Spleen (tissue), 11 donors: ENCODE measurements at regions not wholly inside any gene's neighbourhood (a gene's known extent, or its start where the extent isn't known, plus 50 kb on each side); places are given as distances from the start of the nearest gene placed in this dataset.

Experiments used
- DNase-seq: peaks from one replicate; pipeline ENCODE4 v3.0.0-alpha.2; 2020
- H3K27ac ChIP-seq, 8 donors: fragments of 200-600 bp; sonication (generic) in 7 of 8; 1 replicate in 4 of 8; 2 replicates in 4 of 8; pipeline versions ENCODE4 v1.5.0 to v1.8.0; 2016 to 2021; ENCODE audit warnings: inconsistent platforms in 4 of 8, mild to moderate bottlenecking in 4 of 8, moderate library complexity in 1 of 8
- H3K27me3 ChIP-seq, 7 donors: fragments of 200-600 bp; sonication (generic) in 6 of 7; replicated peaks in 1 of 7; 1 replicate in 4 of 7; 2 replicates in 3 of 7; pipeline versions ENCODE4 v1.5.0 to v1.8.0; 2016 to 2021; ENCODE audit warnings: inconsistent platforms in 3 of 7, mild to moderate bottlenecking in 1 of 7
- H3K36me3 ChIP-seq, 6 donors: fragments of 200-600 bp; sonication (generic) in 5 of 6; 1 replicate in 4 of 6; 2 replicates in 2 of 6; pipeline versions ENCODE4 v1.5.0 to v1.8.0; 2016 to 2021; ENCODE audit warnings: inconsistent platforms in 2 of 6
- H3K4me1 ChIP-seq, 6 donors: fragments of 200-600 bp; sonication (generic) in 5 of 6; 1 replicate in 3 of 6; 2 replicates in 3 of 6; pipeline versions ENCODE4 v1.5.0 to v1.8.0; 2016 to 2021; ENCODE audit warnings: inconsistent platforms in 3 of 6
- H3K4me3 ChIP-seq, 8 donors: fragments of 200-600 bp; sonication (generic) in 7 of 8; 1 replicate in 4 of 8; 2 replicates in 4 of 8; pipeline versions ENCODE4 v1.5.0 to v1.8.0; 2016 to 2021; ENCODE audit warnings: inconsistent platforms in 4 of 8, mild to moderate bottlenecking in 4 of 8, moderate library complexity in 2 of 8
- H3K9me3 ChIP-seq, 8 donors: fragments of 200-600 bp; sonication (generic) in 7 of 8; 1 replicate in 4 of 8; 2 replicates in 4 of 8; pipeline versions ENCODE4 v1.5.0 to v1.8.0; 2016 to 2021; ENCODE audit warnings: inconsistent platforms in 4 of 8
- POLR2A ChIP-seq, 3 donors: fragments of 450-650 bp; IDR thresholded peaks; one replicate each; pipeline ENCODE4 v1.5.1; 2017; ENCODE audit warnings: antibody characterized with exemption in 3 of 3, mild to moderate bottlenecking in 1 of 3
- POLR2AphosphoS5 ChIP-seq, 3 donors: sonication (generic); formaldehyde crosslinking; IDR thresholded peaks; one replicate each; pipeline ENCODE4 v1.5.1; 2017; ENCODE audit warnings: antibody characterized with exemption in 3 of 3
- WGBS, 5 donors: extraction: QIAGEN DNeasy Blood & Tissue Kit in 3 of 5; methylation state at CpG; one replicate each; pipeline versions ENCODE4 v1.1.5 to v1.1.7; 2013 to 2018; 5-methylcytosine and 5-hydroxymethylcytosine counted together
- intact Hi-C: fragments of 100-400 bp; cut with DNase I; formaldehyde crosslinking; loops from one replicate; pipeline ENCODE4 v1.15.0; 2023; ENCODE audit warnings: low total_unique reads
- TF ChIP-seq, protein P1 (sequence below), 11 experiments: fragments of 200-600 bp in 7 of 11; fragments of 450-650 bp in 4 of 11; sonication (generic) in 4 of 11; IDR thresholded peaks in 8 of 11; conservative IDR thresholded peaks in 3 of 11; 1 replicate in 7 of 11; 2 replicates in 4 of 11; pipeline versions ENCODE4 v1.4.0 to v1.8.0; 2016 to 2021; ENCODE audit warnings: antibody characterized with exemption in 11 of 11, inconsistent platforms in 4 of 11, mild to moderate bottlenecking in 1 of 11
- donor health status: healthy with polysubstance abuse.
- donor health status: DM: no; HTN: no; CAD: no; lungs with moderate emphysema.
- donor health status: DM: no; HTN: no; CAD: no.
- donor health status: Bipolar disorder and iron deficiency.
- donor health status: healthy.
- donor health status: DM: no; HTN: no; CAD: no.
- donor health status: DM: yes; HTN: yes; CAD: no.

DNA sequence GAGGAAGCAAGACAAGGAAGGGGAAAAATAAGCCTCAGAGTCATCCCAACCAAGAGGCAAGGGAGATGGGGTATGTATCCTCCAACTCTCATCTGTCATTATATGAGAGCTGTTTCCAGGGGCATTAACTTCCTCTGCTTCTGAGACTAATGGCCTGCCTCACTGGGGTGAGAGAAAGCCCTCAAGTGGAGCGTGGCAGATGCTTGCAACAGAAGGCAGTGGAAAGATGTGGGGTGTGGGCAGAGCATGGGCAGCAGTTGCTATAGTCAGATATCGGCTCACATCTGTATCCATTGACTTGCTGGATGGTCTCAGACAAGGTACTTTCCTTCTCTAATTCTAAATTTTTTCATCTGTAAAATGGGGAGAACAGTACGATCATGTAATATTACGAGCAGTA lies 81.7 kb upstream of the PLCL2 start:
- intact Hi-C loops, result no loop called here
- H3K4me3 ChIP-seq, result no peak overlapping the region
- no peaks in the 10 kb centered on the region for H3K27me3 ChIP-seq
- no peaks in the 10 kb centered on the region for H3K36me3 ChIP-seq
- peaks cover 14 to 34% (median 28%) of the 10 kb centered on the region in 6 donors for H3K4me1 ChIP-seq
- TF ChIP-seq, protein P1, sequence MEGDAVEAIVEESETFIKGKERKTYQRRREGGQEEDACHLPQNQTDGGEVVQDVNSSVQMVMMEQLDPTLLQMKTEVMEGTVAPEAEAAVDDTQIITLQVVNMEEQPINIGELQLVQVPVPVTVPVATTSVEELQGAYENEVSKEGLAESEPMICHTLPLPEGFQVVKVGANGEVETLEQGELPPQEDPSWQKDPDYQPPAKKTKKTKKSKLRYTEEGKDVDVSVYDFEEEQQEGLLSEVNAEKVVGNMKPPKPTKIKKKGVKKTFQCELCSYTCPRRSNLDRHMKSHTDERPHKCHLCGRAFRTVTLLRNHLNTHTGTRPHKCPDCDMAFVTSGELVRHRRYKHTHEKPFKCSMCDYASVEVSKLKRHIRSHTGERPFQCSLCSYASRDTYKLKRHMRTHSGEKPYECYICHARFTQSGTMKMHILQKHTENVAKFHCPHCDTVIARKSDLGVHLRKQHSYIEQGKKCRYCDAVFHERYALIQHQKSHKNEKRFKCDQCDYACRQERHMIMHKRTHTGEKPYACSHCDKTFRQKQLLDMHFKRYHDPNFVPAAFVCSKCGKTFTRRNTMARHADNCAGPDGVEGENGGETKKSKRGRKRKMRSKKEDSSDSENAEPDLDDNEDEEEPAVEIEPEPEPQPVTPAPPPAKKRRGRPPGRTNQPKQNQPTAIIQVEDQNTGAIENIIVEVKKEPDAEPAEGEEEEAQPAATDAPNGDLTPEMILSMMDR (IDR thresholded peaks at IDR 0.05 in 8 of 11, conservative IDR thresholded peaks at IDR 0.05 in 3 of 11), result no peak
- no peak for TF ChIP-seq POLR2AphosphoS5 (IDR thresholded peaks at IDR 0.05)
- TF ChIP-seq POLR2A (IDR thresholded peaks at IDR 0.05), result no peak
- H3K27ac ChIP-seq, result peak overlapping the region in 2 of 8 donors; percentile 9 to 51
- no peak for DNase-seq
- 85 to 91% (median 87%) methylated on average over 4 of the region's 4 CpGs for WGBS, 5 donors
- H3K9me3 ChIP-seq, result no peaks in the 10 kb centered on the region

DNA sequence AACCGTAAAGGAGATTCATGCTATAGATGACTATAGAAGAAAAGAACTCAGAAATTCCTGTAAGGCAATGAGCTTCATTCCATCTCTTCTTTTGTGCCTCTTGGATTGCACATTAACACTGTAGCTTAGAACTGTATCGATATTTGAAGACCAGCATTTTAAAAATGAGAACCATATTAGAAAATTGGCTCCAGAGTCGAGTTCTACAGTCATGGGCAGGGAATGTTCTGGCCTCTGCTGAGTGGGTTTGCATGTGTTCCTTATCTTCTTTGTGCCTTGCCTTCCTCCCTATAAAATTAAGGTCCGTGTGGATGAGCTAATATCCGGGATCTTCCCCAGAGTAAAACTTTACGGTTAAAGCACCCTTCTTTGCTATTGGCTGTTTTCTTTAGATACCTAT lies 77.4 kb upstream of the PLCL2 start:
- DNase-seq, result no peak
- TF ChIP-seq, protein P1 (IDR thresholded peaks at IDR 0.05 in 8 of 11, conservative IDR thresholded peaks at IDR 0.05 in 3 of 11), result no peak
- TF ChIP-seq POLR2A (IDR thresholded peaks at IDR 0.05) (no peak), POLR2AphosphoS5 (IDR thresholded peaks at IDR 0.05) (no peak)
- no peak overlapping the region for H3K27ac ChIP-seq
- H3K4me1 ChIP-seq, result peaks cover 0 to 12% (median 7%) of the 10 kb centered on the region in 6 donors
- no peaks in the 10 kb centered on the region for H3K36me3 ChIP-seq
- WGBS, 5 donors, result 88 to 94% (median 90%) methylated on average over 6 of the region's 6 CpGs
- H3K27me3 ChIP-seq, result no peaks in the 10 kb centered on the region
- H3K4me3 ChIP-seq, result no peak overlapping the region
- H3K9me3 ChIP-seq, result no peaks in the 10 kb centered on the region
- intact Hi-C loops, result no loop called here

DNA sequence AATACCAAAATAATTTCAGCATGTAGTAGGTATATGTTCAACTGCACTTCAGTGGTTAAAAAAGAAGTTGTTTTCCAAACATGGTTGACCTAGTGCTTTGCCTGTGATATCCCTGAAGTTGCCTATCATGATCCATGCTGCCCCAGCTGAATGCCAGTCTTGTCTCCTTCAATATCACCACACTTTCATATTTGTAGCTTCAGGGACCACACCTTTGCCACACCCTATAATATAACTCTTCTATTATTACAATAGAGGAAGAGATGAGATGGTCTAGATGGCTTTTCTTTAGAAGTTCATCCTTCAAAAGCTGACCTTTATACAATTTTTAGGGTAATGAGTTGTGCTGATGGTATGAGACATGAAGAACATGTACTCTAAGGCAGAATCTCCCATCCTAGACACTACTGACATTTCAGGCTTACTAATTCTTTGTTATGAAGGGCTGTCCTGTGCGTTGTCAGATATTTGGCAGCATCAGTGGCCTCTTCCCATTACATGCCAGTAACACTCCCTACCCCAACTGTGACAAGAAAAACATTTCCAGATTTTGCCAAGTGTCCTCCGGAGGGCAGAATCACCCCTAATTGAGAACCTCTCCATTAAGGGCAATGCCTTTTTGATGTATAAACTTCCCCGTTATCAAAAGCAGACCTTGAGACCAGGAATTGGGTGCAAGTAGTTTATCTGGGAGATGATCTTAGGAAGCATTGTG lies 76.2 kb upstream of the PLCL2 start:
- H3K4me1 ChIP-seq, result peaks cover 0 to 5% (median 0%) of the 10 kb centered on the region in 6 donors
- H3K27ac ChIP-seq, result no peak overlapping the region
- intact Hi-C loops, result no loop called here
- no peaks in the 10 kb centered on the region for H3K27me3 ChIP-seq
- 55 to 70% (median 66%) methylated on average over 3 of the region's 3 CpGs for WGBS, 5 donors
- TF ChIP-seq, protein P1 (IDR thresholded peaks at IDR 0.05 in 8 of 11, conservative IDR thresholded peaks at IDR 0.05 in 3 of 11), result no peak
- TF ChIP-seq POLR2A (IDR thresholded peaks at IDR 0.05), result no peak
- no peak for TF ChIP-seq POLR2AphosphoS5 (IDR thresholded peaks at IDR 0.05)
- H3K36me3 ChIP-seq, result no peaks in the 10 kb centered on the region
- H3K9me3 ChIP-seq, result no peaks in the 10 kb centered on the region
- no peak overlapping the region for H3K4me3 ChIP-seq
- DNase-seq, result no peak

DNA sequence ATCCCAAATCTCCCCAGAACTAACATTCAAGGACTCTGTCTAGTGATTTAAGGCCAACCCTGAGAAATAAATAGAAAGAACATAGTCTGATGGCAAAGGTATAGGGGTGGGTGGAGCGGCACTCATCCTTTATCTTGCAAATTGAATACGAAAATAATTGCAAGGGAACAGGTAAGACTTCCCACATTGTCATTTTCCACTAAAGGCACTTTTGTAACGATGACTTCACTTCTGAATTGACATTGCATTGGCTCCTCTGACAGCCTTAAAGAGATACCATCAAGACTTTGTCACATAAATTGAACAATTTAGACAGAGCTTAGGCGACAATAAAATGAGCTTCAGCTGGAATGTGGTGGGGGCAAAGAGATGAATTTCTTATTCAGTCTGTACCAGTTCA lies 75.3 kb upstream of the PLCL2 start:
- peaks cover 0 to 5% (median 0%) of the 10 kb centered on the region in 6 donors for H3K4me1 ChIP-seq
- no peaks in the 10 kb centered on the region for H3K36me3 ChIP-seq
- no peaks in the 10 kb centered on the region for H3K27me3 ChIP-seq
- intact Hi-C loops, result no loop called here
- no peaks in the 10 kb centered on the region for H3K9me3 ChIP-seq
- WGBS, 5 donors, result 71 to 82% (median 77%) methylated on average over 4 of the region's 4 CpGs
- no peak overlapping the region for H3K4me3 ChIP-seq
- no peak for DNase-seq
- H3K27ac ChIP-seq, result no peak overlapping the region
- TF ChIP-seq POLR2AphosphoS5 (IDR thresholded peaks at IDR 0.05) (no peak), POLR2A (IDR thresholded peaks at IDR 0.05) (no peak)
- TF ChIP-seq, protein P1 (IDR thresholded peaks at IDR 0.05 in 8 of 11, conservative IDR thresholded peaks at IDR 0.05 in 3 of 11), result no peak
